SK-N-SH (cell line): ENCODE measurements at regions not wholly inside any gene's neighbourhood (a gene's known extent, or its start where the extent isn't known, plus 50 kb on each side); places are given as distances from the start of the nearest gene placed in this dataset.

Experiments used
- CTCF ChIA-PET: fragments of 300-600, 350-600 bp; formaldehyde crosslinking; extraction: SDS; loops from one replicate; lab custom pipeline; 2021; lab: Yijun Ruan, JAX
- POLR2A ChIA-PET: fragments of 350-600 bp; sonication (Branson Sonifier 250); formaldehyde crosslinking; extraction: SDS; loops from one replicate; lab custom pipeline; 2020; ENCODE audit warnings: antibody characterized with exemption, inconsistent platforms; lab: Yijun Ruan, JAX
- DNase-seq: peaks from one replicate; pipeline ENCODE4 v3.0.0; 2012
- H2AFZ ChIP-seq: fragments of 200-600 bp; sonication (generic); 2 replicates; pipeline ENCODE4 v1.8.1; 2016; ENCODE audit warnings: antibody characterized with exemption, mild to moderate bottlenecking, low read depth
- H3F3A ChIP-seq: fragments of 200-600 bp; sonication (generic); replicated peaks from 2 replicates; pipeline ENCODE3; 2016; ENCODE audit warnings: antibody characterized with exemption, mild to moderate bottlenecking; ENCODE audit not compliant: insufficient read depth
- H3K27ac ChIP-seq, 2 experiments: fragments of 200-500 bp in 1 of 2; fragments of 200-600 bp in 1 of 2; sonication (Bioruptor generic) in 1 of 2; sonication (generic), shearing (Covaris generic) in 1 of 2; 2 replicates each; pipeline versions ENCODE4 v1.5.1 to v1.6.1; 2014 to 2016; ENCODE audit warnings: low read depth in 2 of 2, inconsistent platforms in 1 of 2, low read length in 1 of 2, mild to moderate bottlenecking in 1 of 2, mixed read lengths in 1 of 2
- H3K27me3 ChIP-seq: fragments of 200-600 bp; sonication (generic), shearing (Covaris generic); 2 replicates; pipeline ENCODE4 v1.6.1; 2016; ENCODE audit warnings: mixed run types; ENCODE audit not compliant: insufficient read depth
- H3K36me3 ChIP-seq, 2 experiments: fragments of 200-500 bp in 1 of 2; fragments of 200-600 bp in 1 of 2; sonication (Bioruptor generic) in 1 of 2; sonication (generic) in 1 of 2; replicated peaks in 1 of 2; 2 replicates each; pipeline versions ENCODE3 to v1.5.1; 2014 to 2016; ENCODE audit warnings: low read length in 1 of 2, mild to moderate bottlenecking in 1 of 2; ENCODE audit not compliant: insufficient read depth in 2 of 2, control insufficient read depth in 1 of 2
- H3K4me1 ChIP-seq, 2 experiments: fragments of 200-500 bp in 1 of 2; fragments of 200-600 bp in 1 of 2; sonication (Bioruptor generic) in 1 of 2; sonication (generic), shearing (Covaris generic) in 1 of 2; 2 replicates each; pipeline versions ENCODE4 v1.5.1 to v1.6.1; 2014 to 2016; ENCODE audit warnings: low read depth in 1 of 2, low read length in 1 of 2, mixed run types in 1 of 2; ENCODE audit not compliant: insufficient read depth in 2 of 2, control insufficient read depth in 1 of 2
- H3K4me2 ChIP-seq: fragments of 200-600 bp; sonication (generic), shearing (Covaris generic); 2 replicates; pipeline ENCODE4 v1.6.1; 2017; ENCODE audit warnings: mixed run types
- H3K4me3 ChIP-seq, 2 experiments: fragments of 200-500 bp in 1 of 2; fragments of 200-600 bp in 1 of 2; sonication (Bioruptor generic) in 1 of 2; sonication (generic), shearing (Covaris generic) in 1 of 2; 2 replicates each; pipeline versions ENCODE4 v1.5.1 to v1.8.1; 2014 to 2016; ENCODE audit warnings: low read depth in 2 of 2, inconsistent platforms in 1 of 2, low read length in 1 of 2, mild to moderate bottlenecking in 1 of 2, mixed read lengths in 1 of 2, moderate library complexity in 1 of 2
- H3K79me2 ChIP-seq: fragments of 200-600 bp; sonication (generic); 2 replicates; pipeline ENCODE4 v1.8.1; 2017; ENCODE audit warnings: mild to moderate bottlenecking; ENCODE audit not compliant: insufficient read depth
- H3K9ac ChIP-seq: fragments of 200-600 bp; sonication (generic); 2 replicates; pipeline ENCODE4 v1.6.1; 2017; ENCODE audit warnings: mixed run types
- H3K9me2 ChIP-seq: fragments of 200-600 bp; sonication (generic); 2 replicates; pipeline ENCODE4 v1.6.1; 2017; ENCODE audit warnings: mixed run types
- H3K9me3 ChIP-seq: fragments of 200-600 bp; sonication (generic); 2 replicates; pipeline ENCODE4 v1.6.1; 2017; ENCODE audit warnings: mixed run types, mild to moderate bottlenecking, moderate library complexity
- H4K20me1 ChIP-seq: fragments of 200-600 bp; sonication (generic); 2 replicates; pipeline ENCODE4 v1.6.1; 2017; ENCODE audit warnings: mild to moderate bottlenecking, mixed run types; ENCODE audit not compliant: insufficient read depth
- CHD2 ChIP-seq: fragments of 150-350 bp; IDR thresholded peaks from 2 replicates; pipeline ENCODE4 v1.6.1; 2018; ENCODE audit warnings: low read length; ENCODE audit not compliant: partially characterized antibody
- CTCF ChIP-seq: fragments of 200-600 bp; sonication (generic); IDR thresholded peaks from 2 replicates; pipeline ENCODE4 v1.6.1; 2017; ENCODE audit warnings: antibody characterized with exemption, mild to moderate bottlenecking, moderate library complexity
- EP300 ChIP-seq, 2 experiments: IDR thresholded peaks; 2 replicates each; pipeline versions ENCODE4 v1.4.0 to v1.6.1; 2012; ENCODE audit warnings: borderline replicate concordance in 1 of 2, low read depth in 1 of 2, low read length in 1 of 2
- FOXM1 ChIP-seq: IDR thresholded peaks from 2 replicates; pipeline ENCODE4 v1.4.0; 2012; ENCODE audit warnings: low read depth, mild to moderate bottlenecking
- GATA2 ChIP-seq: sonication (generic); formaldehyde crosslinking; IDR thresholded peaks from 2 replicates; pipeline ENCODE4 v1.5.0; 2020; ENCODE audit warnings: mild to moderate bottlenecking, missing genetic modification reagents
- IRF3 ChIP-seq: fragments of 150-350 bp; IDR thresholded peaks from 2 replicates; pipeline ENCODE4 v1.6.1; 2016; ENCODE audit warnings: mild to moderate bottlenecking, low read depth, low read length
- JUND ChIP-seq: IDR thresholded peaks from 2 replicates; pipeline ENCODE4 v1.4.0; 2012
- MAX ChIP-seq: IDR thresholded peaks from 2 replicates; pipeline ENCODE4 v1.4.0; 2012; ENCODE audit warnings: low read depth
- NFIC ChIP-seq: IDR thresholded peaks from 2 replicates; pipeline ENCODE4 v1.4.0; 2012; ENCODE audit warnings: borderline replicate concordance
- NRF1 ChIP-seq: IDR thresholded peaks from 2 replicates; pipeline ENCODE4 v1.6.1; 2012; ENCODE audit warnings: low read depth, mild to moderate bottlenecking, low read length
- PBX3 ChIP-seq: IDR thresholded peaks from 2 replicates; pipeline ENCODE4; 2012
- RAD21 ChIP-seq: IDR thresholded peaks from 2 replicates; pipeline ENCODE4 v1.6.1; 2012; ENCODE audit warnings: mild to moderate bottlenecking, low read length
- RFX5 ChIP-seq: IDR thresholded peaks from 2 replicates; pipeline ENCODE4 v1.6.1; 2012; ENCODE audit warnings: mild to moderate bottlenecking, improper control_type of control experiment, low read length
- RXRA ChIP-seq: IDR thresholded peaks from 2 replicates; pipeline ENCODE4 v1.4.0; 2012; ENCODE audit warnings: low read depth, mild to moderate bottlenecking, borderline replicate concordance
- SMC3 ChIP-seq: IDR thresholded peaks from 2 replicates; pipeline ENCODE4 v1.6.1; 2012; ENCODE audit warnings: low read depth, low read length, improper control_type of control experiment
- TAF1 ChIP-seq: IDR thresholded peaks from 2 replicates; pipeline ENCODE4 v1.6.1; 2012; ENCODE audit warnings: low read depth, mild to moderate bottlenecking, low read length, moderate library complexity, borderline replicate concordance
- TCF12 ChIP-seq: IDR thresholded peaks from 2 replicates; pipeline ENCODE4 v1.4.0; 2012
- TEAD4 ChIP-seq: IDR thresholded peaks from 2 replicates; pipeline ENCODE4 v1.4.0; 2012; ENCODE audit warnings: mild to moderate bottlenecking, borderline replicate concordance; ENCODE audit not compliant: insufficient read depth
- USF2 ChIP-seq: fragments of 150-350 bp; IDR thresholded peaks from 2 replicates; pipeline ENCODE4 v1.6.1; 2017; ENCODE audit warnings: antibody characterized with exemption, low read length, low read depth, borderline replicate concordance
- WGBS: methylation state at CpG from one replicate; pipeline ENCODE4 v1.1.6; 2017; ENCODE audit warnings: low lambda C conversion rate; 5-methylcytosine and 5-hydroxymethylcytosine counted together

DNA sequence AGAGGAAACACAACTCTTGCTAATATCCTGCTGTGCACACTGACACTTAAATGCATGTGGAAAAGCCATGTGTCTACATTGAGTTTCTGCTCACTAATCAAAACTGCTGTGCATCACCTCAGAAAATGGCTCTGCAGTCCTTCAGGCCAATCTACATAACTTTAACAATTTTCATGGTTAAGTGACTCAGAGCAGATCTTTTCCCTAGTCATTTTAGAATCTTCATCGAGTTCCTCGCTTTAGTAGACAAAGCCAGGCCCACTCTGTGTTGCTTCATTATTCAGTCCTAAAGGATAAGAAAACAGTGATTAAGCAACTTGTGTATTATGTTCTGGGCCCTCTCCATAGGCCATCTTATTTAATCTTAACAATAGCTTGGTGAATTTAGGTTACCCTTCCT, 250.0 kb downstream of the KCNC2 start:
- TF ChIP-seq IRF3 (no peak), TEAD4 (no peak), CHD2 (no peak), CTCF (no peak), TAF1 (no peak), GATA2 (CRISPR knock-in tag) (no peak), EP300 (IDR thresholded peaks at IDR 0.05; ENCODE audit: borderline replicate concordance in 1 of 2, low read depth in 1 of 2, low read length in 1 of 2) (no peak), NRF1 (no peak), USF2 (no peak)
- Histone ChIP-seq H2AFZ (no peak overlapping the region), H3K36me3 (no peaks in the 10 kb centered on the region), H3F3A (no peaks in the 10 kb centered on the region), H3K4me3 (no peak overlapping the region), H3K9ac (no peak overlapping the region), H3K9me3 (no peaks in the 10 kb centered on the region), H4K20me1 (no peaks in the 10 kb centered on the region), H3K4me1 (no peaks in the 10 kb centered on the region), H3K27me3 (no peaks in the 10 kb centered on the region), H3K27ac (no peak overlapping the region), H3K79me2 (no peaks in the 10 kb centered on the region), H3K4me2 (no peak overlapping the region), H3K9me2 (no peaks in the 10 kb centered on the region)
- DNase-seq: no peak
- CTCF ChIA-PET: no interaction called here
- POLR2A ChIA-PET: no interaction called here
- WGBS: 39% methylated on average over 2 of the region's 2 CpGs

- 8% methylated on average over 1 of the region's 1 CpG for WGBS
- no peak for DNase-seq
- no peaks in the 10 kb centered on the region for H3K79me2 ChIP-seq
- H3K27me3 ChIP-seq: no peaks in the 10 kb centered on the region
- CTCF ChIA-PET: no interaction called here
- H3K9me2 ChIP-seq: no peaks in the 10 kb centered on the region
- no peak overlapping the region for H3K9ac ChIP-seq
- no peaks in the 10 kb centered on the region for H3F3A ChIP-seq
- H3K9me3 ChIP-seq: no peaks in the 10 kb centered on the region
- no peak overlapping the region for H3K27ac ChIP-seq
- TF ChIP-seq PBX3: no peak
- TF ChIP-seq SMC3: no peak
- TF ChIP-seq RXRA: no peak
- no peak for TF ChIP-seq FOXM1
- TF ChIP-seq RAD21: no peak
- no peak for TF ChIP-seq JUND
- TF ChIP-seq MAX: no peak
- no peak for TF ChIP-seq NFIC
- TF ChIP-seq RFX5: no peak
- TF ChIP-seq GATA2 (CRISPR knock-in tag): no peak
- TF ChIP-seq TCF12: no peak
- no peaks in the 10 kb centered on the region for H3K36me3 ChIP-seq
- POLR2A ChIA-PET: no interaction called here
- H3K4me1 ChIP-seq: no peaks in the 10 kb centered on the region
- no peak overlapping the region for H2AFZ ChIP-seq
- H4K20me1 ChIP-seq: no peaks in the 10 kb centered on the region
- no peak overlapping the region for H3K4me2 ChIP-seq
- H3K4me3 ChIP-seq: no peak overlapping the region
These were observed 246.3 kb downstream of the KCNC2 start for GRCh38 chr12:74963304-74963703.
